Spleen (tissue), 11 donors: ENCODE measurements at regions not wholly inside any gene's neighbourhood (a gene's known extent, or its start where the extent isn't known, plus 50 kb on each side); places are given as distances from the start of the nearest gene placed in this dataset.
A peak's percentile ranks its signal among the peaks of the same experiment; 100 is the strongest.

Source experiments
- DNase-seq: peaks from one replicate; pipeline ENCODE4 v3.0.0-alpha.2; 2020
- H3K27ac ChIP-seq, 8 donors: fragments of 200-600 bp; sonication (generic) in 7 of 8; 1 replicate in 4 of 8; 2 replicates in 4 of 8; pipeline versions ENCODE4 v1.5.0 to v1.8.0; 2016 to 2021; ENCODE audit warnings: inconsistent platforms in 4 of 8, mild to moderate bottlenecking in 4 of 8, moderate library complexity in 1 of 8
- H3K27me3 ChIP-seq, 7 donors: fragments of 200-600 bp; sonication (generic) in 6 of 7; replicated peaks in 1 of 7; 1 replicate in 4 of 7; 2 replicates in 3 of 7; pipeline versions ENCODE4 v1.5.0 to v1.8.0; 2016 to 2021; ENCODE audit warnings: inconsistent platforms in 3 of 7, mild to moderate bottlenecking in 1 of 7
- H3K36me3 ChIP-seq, 6 donors: fragments of 200-600 bp; sonication (generic) in 5 of 6; 1 replicate in 4 of 6; 2 replicates in 2 of 6; pipeline versions ENCODE4 v1.5.0 to v1.8.0; 2016 to 2021; ENCODE audit warnings: inconsistent platforms in 2 of 6
- H3K4me1 ChIP-seq, 6 donors: fragments of 200-600 bp; sonication (generic) in 5 of 6; 1 replicate in 3 of 6; 2 replicates in 3 of 6; pipeline versions ENCODE4 v1.5.0 to v1.8.0; 2016 to 2021; ENCODE audit warnings: inconsistent platforms in 3 of 6
- H3K4me3 ChIP-seq, 8 donors: fragments of 200-600 bp; sonication (generic) in 7 of 8; 1 replicate in 4 of 8; 2 replicates in 4 of 8; pipeline versions ENCODE4 v1.5.0 to v1.8.0; 2016 to 2021; ENCODE audit warnings: inconsistent platforms in 4 of 8, mild to moderate bottlenecking in 4 of 8, moderate library complexity in 2 of 8
- H3K9me3 ChIP-seq, 8 donors: fragments of 200-600 bp; sonication (generic) in 7 of 8; 1 replicate in 4 of 8; 2 replicates in 4 of 8; pipeline versions ENCODE4 v1.5.0 to v1.8.0; 2016 to 2021; ENCODE audit warnings: inconsistent platforms in 4 of 8
- CTCF ChIP-seq, 11 experiments: fragments of 200-600 bp in 7 of 11; fragments of 450-650 bp in 4 of 11; sonication (generic) in 4 of 11; IDR thresholded peaks in 8 of 11; conservative IDR thresholded peaks in 3 of 11; 1 replicate in 7 of 11; 2 replicates in 4 of 11; pipeline versions ENCODE4 v1.4.0 to v1.8.0; 2016 to 2021; ENCODE audit warnings: antibody characterized with exemption in 11 of 11, inconsistent platforms in 4 of 11, mild to moderate bottlenecking in 1 of 11
- POLR2A ChIP-seq, 3 donors: fragments of 450-650 bp; IDR thresholded peaks; one replicate each; pipeline ENCODE4 v1.5.1; 2017; ENCODE audit warnings: antibody characterized with exemption in 3 of 3, mild to moderate bottlenecking in 1 of 3
- POLR2AphosphoS5 ChIP-seq, 3 donors: sonication (generic); formaldehyde crosslinking; IDR thresholded peaks; one replicate each; pipeline ENCODE4 v1.5.1; 2017; ENCODE audit warnings: antibody characterized with exemption in 3 of 3
- WGBS, 5 donors: extraction: QIAGEN DNeasy Blood & Tissue Kit in 3 of 5; methylation state at CpG; one replicate each; pipeline versions ENCODE4 v1.1.5 to v1.1.7; 2013 to 2018; 5-methylcytosine and 5-hydroxymethylcytosine counted together
- intact Hi-C: fragments of 100-400 bp; cut with DNase I; formaldehyde crosslinking; loops from one replicate; pipeline ENCODE4 v1.15.0; 2023; ENCODE audit warnings: low total_unique reads
- donor health status: healthy with polysubstance abuse.
- donor health status: DM: no; HTN: no; CAD: no; lungs with moderate emphysema.
- donor health status: DM: no; HTN: no; CAD: no.
- donor health status: Bipolar disorder and iron deficiency.
- donor health status: healthy.
- donor health status: DM: no; HTN: no; CAD: no.
- donor health status: DM: yes; HTN: yes; CAD: no.

GRCh38 chr1:209202830-209203532 is 380.5 kb upstream of the CAMK1G start:
- 0 to 1% (median 0%) methylated on average over 4 of the region's 4 CpGs for WGBS, 5 donors
- no peak for TF ChIP-seq POLR2AphosphoS5 (IDR thresholded peaks at IDR 0.05)
- peak in 10 of 11 experiments; percentile 12 to 70 (median 58) for TF ChIP-seq CTCF (IDR thresholded peaks at IDR 0.05 in 8 of 11, conservative IDR thresholded peaks at IDR 0.05 in 3 of 11)
- TF ChIP-seq POLR2A (IDR thresholded peaks at IDR 0.05): no peak
- Histone ChIP-seq H3K4me3 (no peak overlapping the region), H3K36me3 (no peaks in the 10 kb centered on the region), H3K27ac (no peak overlapping the region), H3K27me3 (peaks cover 0 to 38% (median 5%) of the 10 kb centered on the region in 7 donors), H3K9me3 (no peaks in the 10 kb centered on the region), H3K4me1 (peaks cover 0 to 10% (median 6%) of the 10 kb centered on the region in 6 donors)
- intact Hi-C loops: no loop called here
- no peak for DNase-seq

- no peak for DNase-seq
- H3K9me3 ChIP-seq: no peaks in the 10 kb centered on the region
- H3K27ac ChIP-seq: no peak overlapping the region
- 83 to 89% (median 84%) methylated on average over 7 of the region's 7 CpGs for WGBS, 5 donors
- H3K4me1 ChIP-seq: peaks cover 0 to 15% (median 8%) of the 10 kb centered on the region in 6 donors
- H3K27me3 ChIP-seq: peaks cover 0 to 43% (median 10%) of the 10 kb centered on the region in 7 donors
- TF ChIP-seq POLR2AphosphoS5 (IDR thresholded peaks at IDR 0.05) (no peak), POLR2A (IDR thresholded peaks at IDR 0.05) (no peak), CTCF (IDR thresholded peaks at IDR 0.05 in 8 of 11, conservative IDR thresholded peaks at IDR 0.05 in 3 of 11) (no peak)
- intact Hi-C loops: no loop called here
- no peaks in the 10 kb centered on the region for H3K36me3 ChIP-seq
- no peak overlapping the region for H3K4me3 ChIP-seq
These were observed 380.0 kb upstream of the CAMK1G start for GRCh38 chr1:209203533-209203895.

- Histone ChIP-seq H3K27me3 (peaks cover 0 to 58% (median 21%) of the 10 kb centered on the region in 7 donors), H3K4me1 (peaks cover 0 to 15% (median 8%) of the 10 kb centered on the region in 6 donors), H3K9me3 (no peaks in the 10 kb centered on the region), H3K4me3 (no peak overlapping the region), H3K27ac (no peak overlapping the region), H3K36me3 (no peaks in the 10 kb centered on the region)
- TF ChIP-seq CTCF (IDR thresholded peaks at IDR 0.05 in 8 of 11, conservative IDR thresholded peaks at IDR 0.05 in 3 of 11) (no peak), POLR2A (IDR thresholded peaks at IDR 0.05) (no peak), POLR2AphosphoS5 (IDR thresholded peaks at IDR 0.05) (no peak)
- intact Hi-C loops: no loop called here
- 67 to 81% (median 71%) methylated on average over 4 of the region's 4 CpGs for WGBS, 5 donors
- DNase-seq: no peak
These were observed 378.5 kb upstream of the CAMK1G start for GRCh38 chr1:209205039-209205438.

GRCh38 chr1:209207126-209207700 is 376.3 kb upstream of the CAMK1G start:
- WGBS, 5 donors: 19 to 37% (median 32%) methylated on average over 9 to 11 of the region's 11 CpGs
- Histone ChIP-seq H3K9me3 (no peaks in the 10 kb centered on the region), H3K27ac (no peak overlapping the region), H3K4me3 (peak overlapping the region in 2 of 8 donors; percentile 11 to 44), H3K4me1 (peaks cover 0 to 15% (median 8%) of the 10 kb centered on the region in 6 donors), H3K27me3 (peaks cover 0 to 65% (median 37%) of the 10 kb centered on the region in 7 donors), H3K36me3 (no peaks in the 10 kb centered on the region)
- intact Hi-C loops: no loop called here
- DNase-seq: no peak
- no peak for TF ChIP-seq POLR2AphosphoS5 (IDR thresholded peaks at IDR 0.05)
